ENCODE measurements at regions not wholly inside any gene's neighbourhood (a gene's known extent, or its start where the extent isn't known, plus 50 kb on each side); places are given as distances from the start of the nearest gene placed in this dataset.
"Not testable (repeated sequence)": the region's sequence is repeated elsewhere in the genome, so short reads cannot be mapped to it uniquely, and the experiment has no call there.

- peak; percentile 22 for DNase-seq
- Histone ChIP-seq H3K4me1 (ENCODE audit: insufficient read depth, low read length) (no peaks in the 10 kb centered on the region), H4K20me1 (ENCODE audit: insufficient read depth, low read length) (no peaks in the 10 kb centered on the region), H3K79me2 (ENCODE audit: insufficient read depth, low read length) (no peaks in the 10 kb centered on the region), H3K27me3 (ENCODE audit: insufficient read depth, low read length, poor library complexity) (no peaks in the 10 kb centered on the region), H2AFZ (ENCODE audit: low read depth, low read length) (no peak overlapping the region), H3K27ac (ENCODE audit: low read length) (no peak overlapping the region), H3K4me3 (ENCODE audit: low read depth in 1 of 2, low read length in 2 of 2) (no peak overlapping the region), H3K4me2 (ENCODE audit: insufficient read depth, low read length) (no peak overlapping the region), H3K9me3 (ENCODE audit: insufficient read depth, low read length, severe bottlenecking) (no peaks in the 10 kb centered on the region), H3K9ac (ENCODE audit: low read depth, low read length) (no peak overlapping the region), H3K36me3 (ENCODE audit: insufficient read depth, low read length) (no peaks in the 10 kb centered on the region)
- peak; percentile 75; the same call in 2 of the 3 replicates for ATAC-seq (ENCODE audit: insufficient read depth, low read depth)
- TF ChIP-seq EZH2 (IDR thresholded peaks at IDR 0.05; ENCODE audit: borderline replicate concordance, low read depth, low read length, severe bottlenecking) (no peak), CTCF (IDR thresholded peaks at IDR 0.05; ENCODE audit: borderline replicate concordance, extremely low read depth, low read length, poor library complexity, severe bottlenecking) (no peak)
Observed at GRCh38 chr3:147333098-147333497, 73.2 kb downstream of the ZIC4 start.

- no peak for ATAC-seq (ENCODE audit: insufficient read depth, low read depth)
- no peaks in the 10 kb centered on the region for H3K36me3 ChIP-seq (ENCODE audit: insufficient read depth, low read length)
Observed at GRCh38 chr3:147328711-147329110, 77.6 kb downstream of the ZIC4 start.

GRCh38 chr3:147324356-147324755 is 82.0 kb downstream of the ZIC4 start:
- H3K79me2 ChIP-seq (ENCODE audit: insufficient read depth, low read length) = no peaks in the 10 kb centered on the region
- H3K4me2 ChIP-seq (ENCODE audit: insufficient read depth, low read length) = no peak overlapping the region
- no peak overlapping the region for H3K4me3 ChIP-seq (ENCODE audit: low read depth in 1 of 2, low read length in 2 of 2)
- H2AFZ ChIP-seq (ENCODE audit: low read depth, low read length) = no peak overlapping the region
- H3K36me3 ChIP-seq (ENCODE audit: insufficient read depth, low read length) = no peaks in the 10 kb centered on the region
- ATAC-seq (ENCODE audit: insufficient read depth, low read depth) = no peak
- H3K27ac ChIP-seq (ENCODE audit: low read length) = no peak overlapping the region
- no peaks in the 10 kb centered on the region for H3K9me3 ChIP-seq (ENCODE audit: insufficient read depth, low read length, severe bottlenecking)
- TF ChIP-seq EZH2 (IDR thresholded peaks at IDR 0.05; ENCODE audit: borderline replicate concordance, low read depth, low read length, severe bottlenecking) = no peak
- no peak for TF ChIP-seq CTCF (IDR thresholded peaks at IDR 0.05; ENCODE audit: borderline replicate concordance, extremely low read depth, low read length, poor library complexity, severe bottlenecking)
- no peak overlapping the region for H3K9ac ChIP-seq (ENCODE audit: low read depth, low read length)
- H3K27me3 ChIP-seq (ENCODE audit: insufficient read depth, low read length, poor library complexity) = no peaks in the 10 kb centered on the region
- no peaks in the 10 kb centered on the region for H4K20me1 ChIP-seq (ENCODE audit: insufficient read depth, low read length)
- DNase-seq = no peak
- H3K4me1 ChIP-seq (ENCODE audit: insufficient read depth, low read length) = no peaks in the 10 kb centered on the region

More at GRCh38 chr3:147328711-147329110, 77.6 kb downstream of the ZIC4 start:
- Histone ChIP-seq H3K27me3 (ENCODE audit: insufficient read depth, low read length, poor library complexity) (no peaks in the 10 kb centered on the region), H3K4me2 (ENCODE audit: insufficient read depth, low read length) (no peak overlapping the region), H3K4me1 (ENCODE audit: insufficient read depth, low read length) (no peaks in the 10 kb centered on the region), H3K4me3 (ENCODE audit: low read depth in 1 of 2, low read length in 2 of 2) (no peak overlapping the region), H3K79me2 (ENCODE audit: insufficient read depth, low read length) (no peaks in the 10 kb centered on the region), H3K9ac (ENCODE audit: low read depth, low read length) (no peak overlapping the region), H2AFZ (ENCODE audit: low read depth, low read length) (no peak overlapping the region), H4K20me1 (ENCODE audit: insufficient read depth, low read length) (no peaks in the 10 kb centered on the region), H3K9me3 (ENCODE audit: insufficient read depth, low read length, severe bottlenecking) (no peaks in the 10 kb centered on the region), H3K27ac (ENCODE audit: low read length) (no peak overlapping the region)
- TF ChIP-seq CTCF (IDR thresholded peaks at IDR 0.05; ENCODE audit: borderline replicate concordance, extremely low read depth, low read length, poor library complexity, severe bottlenecking) = no peak
- TF ChIP-seq EZH2 (IDR thresholded peaks at IDR 0.05; ENCODE audit: borderline replicate concordance, low read depth, low read length, severe bottlenecking) = no peak
- DNase-seq = no peak

GRCh38 chr3:147318900-147319299 is 87.4 kb downstream of the ZIC4 start:
- Histone ChIP-seq H3K36me3 (ENCODE audit: insufficient read depth, low read length) (no peaks in the 10 kb centered on the region), H3K4me3 (ENCODE audit: low read depth in 1 of 2, low read length in 2 of 2) (no peak overlapping the region), H3K27ac (ENCODE audit: low read length) (no peak overlapping the region), H3K79me2 (ENCODE audit: insufficient read depth, low read length) (no peaks in the 10 kb centered on the region), H4K20me1 (ENCODE audit: insufficient read depth, low read length) (no peaks in the 10 kb centered on the region), H2AFZ (ENCODE audit: low read depth, low read length) (no peak overlapping the region), H3K4me2 (ENCODE audit: insufficient read depth, low read length) (no peak overlapping the region), H3K9ac (ENCODE audit: low read depth, low read length) (no peak overlapping the region), H3K9me3 (ENCODE audit: insufficient read depth, low read length, severe bottlenecking) (no peaks in the 10 kb centered on the region), H3K4me1 (ENCODE audit: insufficient read depth, low read length) (no peaks in the 10 kb centered on the region), H3K27me3 (ENCODE audit: insufficient read depth, low read length, poor library complexity) (no peaks in the 10 kb centered on the region)
- DNase-seq (no peak), ATAC-seq (ENCODE audit: insufficient read depth, low read depth) (no peak)
- TF ChIP-seq EZH2 (IDR thresholded peaks at IDR 0.05; ENCODE audit: borderline replicate concordance, low read depth, low read length, severe bottlenecking) (no peak), CTCF (IDR thresholded peaks at IDR 0.05; ENCODE audit: borderline replicate concordance, extremely low read depth, low read length, poor library complexity, severe bottlenecking) (no peak)

- H3K9me3 ChIP-seq (ENCODE audit: insufficient read depth, low read length, severe bottlenecking); H3K27ac ChIP-seq (ENCODE audit: low read length); H3K36me3 ChIP-seq (ENCODE audit: insufficient read depth, low read length); ATAC-seq (ENCODE audit: insufficient read depth, low read depth); H3K4me3 ChIP-seq (ENCODE audit: low read depth in 1 of 2, low read length in 2 of 2); H2AFZ ChIP-seq (ENCODE audit: low read depth, low read length); H4K20me1 ChIP-seq (ENCODE audit: insufficient read depth, low read length); H3K4me1 ChIP-seq (ENCODE audit: insufficient read depth, low read length); H3K79me2 ChIP-seq (ENCODE audit: insufficient read depth, low read length); H3K4me2 ChIP-seq (ENCODE audit: insufficient read depth, low read length); H3K27me3 ChIP-seq (ENCODE audit: insufficient read depth, low read length, poor library complexity); H3K9ac ChIP-seq (ENCODE audit: low read depth, low read length): not testable (repeated sequence)
- peak; percentile 26 for DNase-seq
Observed at GRCh38 chr3:147317080-147317479, 89.3 kb downstream of the ZIC4 start.
